Kidney epithelial cell (primary cell): ENCODE measurements at regions not wholly inside any gene's neighbourhood (a gene's known extent, or its start where the extent isn't known, plus 50 kb on each side); places are given as distances from the start of the nearest gene placed in this dataset.
A peak's percentile ranks its signal among the peaks of the same experiment; 100 is the strongest.

ENCODE experiments used
- DNase-seq: peaks from one replicate; pipeline ENCODE4 v3.0.0-alpha.2; 2010; ENCODE audit warnings: low read depth
- H3K27me3 ChIP-seq: 2 replicates; pipeline ENCODE4 v1.6.0; 2011; ENCODE audit warnings: low read length; ENCODE audit not compliant: control insufficient read depth, insufficient read depth
- H3K36me3 ChIP-seq: 2 replicates; pipeline ENCODE4 v1.5.1; 2011; ENCODE audit warnings: low read length; ENCODE audit not compliant: control insufficient read depth, insufficient read depth
- H3K4me3 ChIP-seq: 2 replicates; pipeline ENCODE4 v1.5.1; 2011; ENCODE audit warnings: low read depth, mild to moderate bottlenecking, control low read depth, low read length
- TF ChIP-seq, protein P1 (sequence below): IDR thresholded peaks from 2 replicates; pipeline ENCODE4 v1.5.1; 2011; ENCODE audit warnings: mild to moderate bottlenecking, moderate library complexity, low read length, control low read depth, inconsistent platforms; ENCODE audit not compliant: insufficient read depth, poor library complexity, severe bottlenecking

DNA sequence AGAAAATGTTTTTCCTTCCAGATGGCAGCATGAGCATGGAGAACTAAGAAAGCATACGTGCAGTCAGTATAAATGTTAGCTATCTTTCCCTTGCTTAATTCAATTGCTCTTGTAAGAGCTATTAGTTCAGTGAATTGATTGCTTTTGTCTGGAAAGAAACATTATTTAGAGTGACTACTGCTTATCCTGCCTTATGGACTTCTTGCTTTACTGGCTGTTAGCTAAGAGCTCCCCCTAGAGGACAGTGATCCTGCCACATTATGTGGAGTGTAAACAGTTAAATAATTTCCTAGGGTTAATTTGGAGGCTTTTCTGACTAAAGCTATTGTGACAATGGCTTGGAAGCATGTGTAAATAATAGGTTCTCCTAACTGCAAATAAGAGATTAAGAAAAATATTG, 1402.4 kb downstream of the FAM133A start:
- Histone ChIP-seq H3K36me3 (no peaks in the 10 kb centered on the region), H3K4me3 (no peak overlapping the region), H3K27me3 (no peaks in the 10 kb centered on the region)
- TF ChIP-seq, protein P1, sequence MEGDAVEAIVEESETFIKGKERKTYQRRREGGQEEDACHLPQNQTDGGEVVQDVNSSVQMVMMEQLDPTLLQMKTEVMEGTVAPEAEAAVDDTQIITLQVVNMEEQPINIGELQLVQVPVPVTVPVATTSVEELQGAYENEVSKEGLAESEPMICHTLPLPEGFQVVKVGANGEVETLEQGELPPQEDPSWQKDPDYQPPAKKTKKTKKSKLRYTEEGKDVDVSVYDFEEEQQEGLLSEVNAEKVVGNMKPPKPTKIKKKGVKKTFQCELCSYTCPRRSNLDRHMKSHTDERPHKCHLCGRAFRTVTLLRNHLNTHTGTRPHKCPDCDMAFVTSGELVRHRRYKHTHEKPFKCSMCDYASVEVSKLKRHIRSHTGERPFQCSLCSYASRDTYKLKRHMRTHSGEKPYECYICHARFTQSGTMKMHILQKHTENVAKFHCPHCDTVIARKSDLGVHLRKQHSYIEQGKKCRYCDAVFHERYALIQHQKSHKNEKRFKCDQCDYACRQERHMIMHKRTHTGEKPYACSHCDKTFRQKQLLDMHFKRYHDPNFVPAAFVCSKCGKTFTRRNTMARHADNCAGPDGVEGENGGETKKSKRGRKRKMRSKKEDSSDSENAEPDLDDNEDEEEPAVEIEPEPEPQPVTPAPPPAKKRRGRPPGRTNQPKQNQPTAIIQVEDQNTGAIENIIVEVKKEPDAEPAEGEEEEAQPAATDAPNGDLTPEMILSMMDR, result peak; percentile 53
- no peak for DNase-seq

- Histone ChIP-seq H3K36me3 (no peaks in the 10 kb centered on the region), H3K27me3 (no peaks in the 10 kb centered on the region), H3K4me3 (no peak overlapping the region)
- TF ChIP-seq, protein P1, result no peak
- no peak for DNase-seq
Observed at GRCh38 chrX:95101851-95102390, 1427.9 kb downstream of the FAM133A start.

GRCh38 chrX:95117556-95117955, 1443.5 kb downstream of the FAM133A start:
- H3K4me3 ChIP-seq, result no peak overlapping the region
- TF ChIP-seq, protein P1, result no peak
- no peaks in the 10 kb centered on the region for H3K36me3 ChIP-seq
- no peaks in the 10 kb centered on the region for H3K27me3 ChIP-seq
- DNase-seq, result no peak

DNA sequence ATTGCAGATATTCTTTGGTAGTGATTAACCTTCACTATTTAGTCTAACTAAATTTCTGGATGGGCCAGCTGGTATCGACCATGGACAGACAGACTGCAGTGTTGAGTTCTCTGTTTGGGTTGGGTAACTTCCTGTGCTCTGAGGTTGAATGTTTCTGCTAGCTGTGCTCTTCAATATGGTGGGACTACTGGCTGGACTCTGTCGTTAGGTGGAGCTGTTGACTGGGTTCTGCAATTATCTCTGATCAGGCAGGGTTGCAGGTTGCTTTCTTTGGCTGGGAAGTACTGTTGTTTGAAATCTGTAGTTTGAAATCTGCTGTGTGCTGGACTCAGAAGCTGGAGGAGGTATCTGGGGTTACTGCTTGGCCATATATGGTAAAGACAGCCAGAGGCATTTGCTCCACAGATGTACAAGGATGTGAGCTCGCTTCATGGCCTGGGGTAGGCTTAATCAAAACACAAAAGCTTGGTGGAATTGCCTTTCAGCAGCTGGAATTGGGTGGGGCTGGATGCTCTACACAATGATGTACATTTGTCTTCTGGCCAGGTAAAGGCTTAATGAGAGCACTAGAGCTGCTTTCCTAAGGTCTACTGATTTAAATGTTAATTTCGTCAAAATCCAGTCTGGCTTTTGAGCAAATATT, 1472.0 kb downstream of the FAM133A start:
- H3K4me3 ChIP-seq, result no peak overlapping the region
- DNase-seq, result no peak
- TF ChIP-seq, protein P1, result no peak

DNA sequence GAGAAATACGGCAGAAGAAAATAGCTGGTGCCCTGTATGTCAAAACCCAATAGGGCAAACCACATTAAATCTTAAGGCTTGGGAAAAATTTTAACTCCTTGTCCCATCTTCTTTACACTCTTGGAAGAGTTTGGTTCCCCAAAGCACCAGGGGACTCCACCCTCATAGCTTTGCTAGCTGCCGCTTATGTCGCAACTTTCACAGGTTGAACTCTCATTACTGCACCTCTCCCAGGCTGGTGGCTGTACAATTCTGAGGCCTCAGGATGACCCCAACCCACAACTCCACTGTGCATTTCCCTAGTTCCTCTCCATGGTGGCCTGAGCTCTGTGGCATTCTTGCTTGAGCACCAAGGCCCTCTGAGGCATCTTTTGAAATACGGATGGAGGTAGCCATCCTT, 1478.8 kb downstream of the FAM133A start:
- H3K4me3 ChIP-seq, result no peak overlapping the region
- TF ChIP-seq, protein P1, result no peak
- no peaks in the 10 kb centered on the region for H3K36me3 ChIP-seq
- no peaks in the 10 kb centered on the region for H3K27me3 ChIP-seq
- no peak for DNase-seq

More for the DNA sequence above, 1472.0 kb downstream of the FAM133A start:
- Histone ChIP-seq H3K27me3 (no peaks in the 10 kb centered on the region), H3K36me3 (no peaks in the 10 kb centered on the region)

- no peaks in the 10 kb centered on the region for H3K36me3 ChIP-seq
- no peak overlapping the region for H3K4me3 ChIP-seq
- no peaks in the 10 kb centered on the region for H3K27me3 ChIP-seq
- DNase-seq, result no peak
- TF ChIP-seq, protein P1, result no peak
Observed at GRCh38 chrX:95156566-95156965, 1482.6 kb downstream of the FAM133A start.
